Fibroblast of pulmonary artery (primary cell): ENCODE measurements at regions not wholly inside any gene's neighbourhood (a gene's known extent, or its start where the extent isn't known, plus 50 kb on each side); places are given as distances from the start of the nearest gene placed in this dataset.
"Not testable (repeated sequence)": the region's sequence is repeated elsewhere in the genome, so short reads cannot be mapped to it uniquely, and the experiment has no call there.

Source experiments
- DNase-seq: peaks from one replicate; pipeline ENCODE4 v3.0.0-alpha.2; 2010; ENCODE audit warnings: low read depth
- H3K4me3 ChIP-seq: replicated peaks from 2 replicates; pipeline ENCODE4 v1.5.1; 2011; ENCODE audit warnings: low read depth, mild to moderate bottlenecking, control low read depth, low read length, moderate library complexity
- TF ChIP-seq, protein P1 (sequence below): IDR thresholded peaks from 2 replicates; pipeline ENCODE4 v1.5.1; 2011; ENCODE audit warnings: mild to moderate bottlenecking, control low read depth, low read length, inconsistent platforms; ENCODE audit errors: missing control alignments

DNA sequence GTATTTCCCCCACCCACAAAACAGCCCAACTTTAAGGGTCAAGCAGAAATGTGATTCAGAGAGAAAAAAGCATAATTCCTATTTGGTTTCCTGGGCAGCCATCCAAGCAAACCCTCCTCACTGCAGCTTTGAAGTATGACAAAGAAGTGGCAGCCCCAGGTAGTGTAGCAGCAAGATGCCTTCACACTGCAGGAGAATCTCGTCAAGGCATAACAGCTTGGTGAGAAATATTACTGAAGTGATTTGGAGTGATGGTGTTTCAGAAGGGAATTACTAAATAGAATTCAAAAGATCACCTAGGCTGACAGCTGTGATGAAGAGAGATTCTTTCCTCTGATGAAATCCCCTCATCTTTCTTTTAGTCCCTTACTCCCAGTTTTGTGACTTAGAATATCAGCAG is 173.9 kb downstream of the PYDC2 start:
- H3K4me3 ChIP-seq, result no peak overlapping the region
- DNase-seq, result no peak
- TF ChIP-seq, protein P1, sequence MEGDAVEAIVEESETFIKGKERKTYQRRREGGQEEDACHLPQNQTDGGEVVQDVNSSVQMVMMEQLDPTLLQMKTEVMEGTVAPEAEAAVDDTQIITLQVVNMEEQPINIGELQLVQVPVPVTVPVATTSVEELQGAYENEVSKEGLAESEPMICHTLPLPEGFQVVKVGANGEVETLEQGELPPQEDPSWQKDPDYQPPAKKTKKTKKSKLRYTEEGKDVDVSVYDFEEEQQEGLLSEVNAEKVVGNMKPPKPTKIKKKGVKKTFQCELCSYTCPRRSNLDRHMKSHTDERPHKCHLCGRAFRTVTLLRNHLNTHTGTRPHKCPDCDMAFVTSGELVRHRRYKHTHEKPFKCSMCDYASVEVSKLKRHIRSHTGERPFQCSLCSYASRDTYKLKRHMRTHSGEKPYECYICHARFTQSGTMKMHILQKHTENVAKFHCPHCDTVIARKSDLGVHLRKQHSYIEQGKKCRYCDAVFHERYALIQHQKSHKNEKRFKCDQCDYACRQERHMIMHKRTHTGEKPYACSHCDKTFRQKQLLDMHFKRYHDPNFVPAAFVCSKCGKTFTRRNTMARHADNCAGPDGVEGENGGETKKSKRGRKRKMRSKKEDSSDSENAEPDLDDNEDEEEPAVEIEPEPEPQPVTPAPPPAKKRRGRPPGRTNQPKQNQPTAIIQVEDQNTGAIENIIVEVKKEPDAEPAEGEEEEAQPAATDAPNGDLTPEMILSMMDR, result no peak

DNA sequence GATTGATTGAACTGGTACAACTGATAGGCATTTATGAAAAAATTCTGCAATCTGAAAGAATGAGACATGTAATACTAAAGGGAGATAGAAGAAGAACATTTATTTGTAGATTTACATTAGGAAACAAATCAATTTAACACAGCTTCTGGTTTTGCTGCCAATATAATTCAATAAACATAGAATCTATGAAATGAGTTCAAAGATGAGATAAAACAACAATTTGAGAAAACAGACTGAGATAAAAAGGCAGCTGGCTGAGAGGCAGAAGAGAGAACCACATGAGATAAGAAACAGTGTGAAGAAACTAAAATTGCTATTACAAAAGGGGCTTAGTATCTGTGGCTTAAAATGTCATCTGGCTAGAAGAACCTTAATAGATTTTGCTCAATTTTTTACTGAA is 176.6 kb downstream of the PYDC2 start:
- no peak overlapping the region for H3K4me3 ChIP-seq
- no peak for DNase-seq
- TF ChIP-seq, protein P1, result no peak

DNA sequence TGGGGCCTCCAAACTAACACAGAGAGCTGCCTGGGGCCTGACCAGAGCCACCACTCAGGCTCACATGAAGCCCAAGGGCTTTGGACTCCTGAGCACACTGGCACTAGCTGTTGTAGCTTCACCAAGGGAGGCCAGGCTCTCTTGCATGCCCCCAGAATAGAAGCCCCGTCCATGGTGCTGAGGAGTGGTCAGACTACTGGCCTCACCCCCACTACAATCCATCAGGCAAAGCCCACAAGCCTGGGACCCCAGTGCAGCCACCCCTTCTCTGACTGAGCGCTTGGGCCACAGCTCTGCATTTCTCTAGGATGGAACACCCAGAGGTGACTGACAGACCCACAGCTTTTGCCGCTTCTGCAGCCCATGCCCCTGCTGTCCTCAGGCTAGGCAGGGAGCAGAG is 180.8 kb downstream of the PYDC2 start:
- no peak for DNase-seq
- TF ChIP-seq, protein P1, result no peak

DNA sequence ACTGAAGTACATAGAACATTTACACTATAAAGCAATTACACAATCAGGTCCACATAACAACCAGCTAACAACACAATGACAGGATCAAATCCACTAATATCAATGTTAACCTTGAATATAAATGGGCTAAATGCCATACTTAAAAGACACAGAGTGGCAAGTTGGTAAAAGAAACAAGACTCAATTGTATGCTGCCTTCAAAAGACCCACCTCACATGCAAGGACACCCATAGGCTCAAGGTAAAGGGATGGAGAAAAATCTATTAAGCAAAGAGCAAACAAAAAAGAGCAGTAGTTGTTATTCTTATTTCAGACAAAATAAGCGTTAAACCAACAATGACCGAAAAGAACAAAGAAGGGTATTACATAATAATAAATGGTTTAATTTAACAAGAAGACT is 183.3 kb downstream of the PYDC2 start:
- TF ChIP-seq, protein P1, result no peak
- DNase-seq, result no peak
- H3K4me3 ChIP-seq, result no peak overlapping the region

More for the DNA sequence above, 180.8 kb downstream of the PYDC2 start:
- no peak overlapping the region for H3K4me3 ChIP-seq

DNA sequence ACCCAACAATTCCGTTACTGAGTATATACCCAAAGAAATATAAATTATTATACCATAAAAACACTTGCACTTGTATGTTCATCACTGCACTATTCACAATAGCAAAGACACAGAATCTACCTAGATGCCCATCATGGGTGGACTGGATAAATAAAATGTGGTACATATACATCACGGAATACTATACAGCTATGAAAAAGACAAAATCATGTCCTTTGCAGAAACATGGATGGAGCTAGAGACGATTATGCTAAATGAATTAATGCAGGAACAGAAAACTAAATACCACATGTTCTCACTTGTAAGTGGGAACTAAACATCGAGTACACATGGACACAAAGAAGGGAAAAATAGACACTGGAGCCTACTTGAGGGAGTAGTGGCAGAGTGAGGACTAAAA is 185.3 kb downstream of the PYDC2 start:
- TF ChIP-seq, protein P1, result no peak
- no peak for DNase-seq

DNA sequence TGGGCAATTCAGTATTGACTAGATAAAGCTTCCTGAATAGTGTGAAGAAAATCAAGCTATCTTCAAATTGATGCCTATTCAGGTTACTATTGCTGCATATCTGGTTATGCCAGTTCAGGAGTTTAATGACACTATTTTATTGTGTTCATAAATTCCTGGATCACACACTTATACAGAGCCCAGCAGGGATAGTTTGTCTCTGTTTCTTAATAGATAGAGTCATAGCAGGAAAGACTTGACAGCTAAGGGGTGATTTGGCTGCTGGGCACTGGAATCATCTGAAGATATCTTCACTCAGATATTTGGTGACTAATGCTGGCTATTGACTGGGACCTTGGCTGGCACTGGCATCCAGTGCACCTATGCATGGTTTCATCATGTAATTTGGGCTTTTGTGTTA is 187.8 kb downstream of the PYDC2 start:
- no peak for DNase-seq
- no peak overlapping the region for H3K4me3 ChIP-seq
- TF ChIP-seq, protein P1, result no peak

More for the DNA sequence above, 185.3 kb downstream of the PYDC2 start:
- H3K4me3 ChIP-seq, result no peak overlapping the region

DNA sequence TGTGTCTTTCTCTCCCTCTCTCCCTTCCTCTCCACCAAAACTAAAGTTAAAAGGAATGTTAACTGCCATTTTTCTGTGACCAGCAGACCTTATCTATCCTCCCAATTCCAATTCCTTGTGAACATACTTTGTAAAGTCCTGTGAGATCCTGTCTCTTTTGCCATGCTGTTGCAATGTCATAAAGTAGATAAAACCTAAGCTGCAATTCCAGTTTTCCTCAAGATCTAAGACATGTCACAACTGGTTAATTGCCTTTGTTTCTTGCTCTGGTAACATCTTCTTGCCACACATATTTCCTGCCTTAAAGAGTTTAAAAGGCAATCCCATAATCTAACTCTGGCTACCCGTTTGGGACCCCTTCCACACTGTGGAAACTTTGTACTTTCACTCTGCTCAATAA is 188.7 kb downstream of the PYDC2 start:
- no peak overlapping the region for H3K4me3 ChIP-seq
- TF ChIP-seq, protein P1, result no peak
- DNase-seq, result no peak

DNA sequence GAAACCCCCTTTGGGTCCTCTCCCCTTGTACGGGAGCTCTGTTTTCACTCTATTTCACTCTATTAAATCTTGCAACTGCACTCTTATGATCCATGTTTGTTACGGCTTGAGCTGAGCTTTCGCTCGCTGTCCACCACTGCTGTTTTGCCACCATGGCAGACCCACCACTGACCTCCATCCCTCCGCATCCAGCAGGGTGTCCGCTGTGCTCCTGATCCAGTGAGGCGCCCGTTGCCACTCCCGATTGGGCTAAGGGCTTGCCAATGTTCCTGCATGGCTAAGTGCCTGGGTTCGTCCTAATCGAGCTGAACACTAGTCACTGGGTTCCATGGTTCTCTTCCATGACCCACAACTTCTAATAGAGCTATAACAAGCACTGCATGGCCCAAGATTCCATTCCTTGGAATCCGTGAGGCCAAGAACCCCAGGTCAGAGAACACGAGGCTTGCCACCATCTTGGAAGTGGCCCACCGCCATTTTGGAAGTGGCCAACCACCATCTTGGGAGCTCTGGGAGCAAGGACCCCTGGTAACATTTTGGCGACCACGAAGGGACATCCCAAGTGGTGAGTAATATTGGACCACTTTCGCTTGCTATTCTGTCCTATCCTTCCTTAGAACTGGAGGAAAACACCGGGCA is 197.9 kb downstream of the PYDC2 start:
- not testable (repeated sequence) for DNase-seq, H3K4me3 ChIP-seq

DNA sequence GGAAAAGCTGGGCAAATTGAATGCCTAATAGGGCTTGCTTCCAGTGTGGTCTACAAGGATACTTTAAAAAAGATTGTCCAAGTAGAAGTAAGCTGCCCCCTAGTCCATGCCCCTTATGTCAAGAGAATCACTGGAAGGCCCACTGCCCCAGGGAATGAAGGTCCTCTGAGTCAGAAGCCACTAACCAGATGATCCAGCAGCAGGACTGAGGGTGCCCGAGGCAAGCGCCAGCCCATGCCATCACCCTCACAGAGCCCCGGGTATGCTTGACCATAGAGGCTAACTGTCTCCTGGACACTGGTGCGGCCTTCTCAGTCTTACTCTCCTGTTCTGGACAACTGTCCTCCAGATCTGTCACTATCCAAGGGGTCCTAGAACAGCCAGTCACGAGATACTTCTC is 201.2 kb downstream of the PYDC2 start:
- not testable (repeated sequence) for H3K4me3 ChIP-seq, DNase-seq
